ENCODE measurements at regions not wholly inside any gene's neighbourhood (a gene's known extent, or its start where the extent isn't known, plus 50 kb on each side); places are given as distances from the start of the nearest gene placed in this dataset.
"Not testable (repeated sequence)": the region's sequence is repeated elsewhere in the genome, so short reads cannot be mapped to it uniquely, and the experiment has no call there.

- not testable (repeated sequence) for TF ChIP-seq CTCF (IDR thresholded peaks at IDR 0.05; ENCODE audit: borderline replicate concordance, extremely low read depth, low read length, poor library complexity, severe bottlenecking); EZH2 (IDR thresholded peaks at IDR 0.05; ENCODE audit: borderline replicate concordance, low read depth, low read length, severe bottlenecking)
Observed at GRCh38 chr1:149229813-149230212, 126.5 kb upstream of the NBPF9 start.

Measured in DND-41 (cell line).